Stimulated activated CD4-positive, alpha-beta T cell treated with anti-CD3 and anti-CD28 coated beads, Interleukin-2, amount 100 ng/mL, for 48 hours (primary cell): ENCODE measurements at regions not wholly inside any gene's neighbourhood (a gene's known extent, or its start where the extent isn't known, plus 50 kb on each side); places are given as distances from the start of the nearest gene placed in this dataset.

Experiments used
- DNase-seq, 2 donors: peaks; one replicate each; pipeline ENCODE4 v3.0.0-alpha.2; 2020

DNA sequence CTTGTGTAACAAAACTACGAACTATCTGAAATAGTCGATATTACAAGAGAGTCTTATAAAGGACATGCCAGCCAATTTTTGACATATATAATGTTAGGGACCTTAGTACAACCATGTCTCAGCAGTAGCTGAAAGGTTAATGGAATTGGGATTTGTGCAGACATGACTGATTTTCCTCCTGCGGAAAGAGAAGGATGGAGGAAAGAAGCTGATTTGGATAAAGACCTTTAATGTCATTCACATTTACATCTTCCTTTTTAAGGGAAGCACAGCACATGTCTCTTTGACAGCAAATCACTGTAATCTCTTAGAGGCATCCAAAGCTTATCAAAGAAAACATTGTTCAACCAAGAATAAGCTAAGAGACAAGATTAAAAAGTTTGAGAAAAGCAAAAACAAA is 1976.2 kb upstream of the IGFBP7 start:
- DNase-seq = no peak

DNA sequence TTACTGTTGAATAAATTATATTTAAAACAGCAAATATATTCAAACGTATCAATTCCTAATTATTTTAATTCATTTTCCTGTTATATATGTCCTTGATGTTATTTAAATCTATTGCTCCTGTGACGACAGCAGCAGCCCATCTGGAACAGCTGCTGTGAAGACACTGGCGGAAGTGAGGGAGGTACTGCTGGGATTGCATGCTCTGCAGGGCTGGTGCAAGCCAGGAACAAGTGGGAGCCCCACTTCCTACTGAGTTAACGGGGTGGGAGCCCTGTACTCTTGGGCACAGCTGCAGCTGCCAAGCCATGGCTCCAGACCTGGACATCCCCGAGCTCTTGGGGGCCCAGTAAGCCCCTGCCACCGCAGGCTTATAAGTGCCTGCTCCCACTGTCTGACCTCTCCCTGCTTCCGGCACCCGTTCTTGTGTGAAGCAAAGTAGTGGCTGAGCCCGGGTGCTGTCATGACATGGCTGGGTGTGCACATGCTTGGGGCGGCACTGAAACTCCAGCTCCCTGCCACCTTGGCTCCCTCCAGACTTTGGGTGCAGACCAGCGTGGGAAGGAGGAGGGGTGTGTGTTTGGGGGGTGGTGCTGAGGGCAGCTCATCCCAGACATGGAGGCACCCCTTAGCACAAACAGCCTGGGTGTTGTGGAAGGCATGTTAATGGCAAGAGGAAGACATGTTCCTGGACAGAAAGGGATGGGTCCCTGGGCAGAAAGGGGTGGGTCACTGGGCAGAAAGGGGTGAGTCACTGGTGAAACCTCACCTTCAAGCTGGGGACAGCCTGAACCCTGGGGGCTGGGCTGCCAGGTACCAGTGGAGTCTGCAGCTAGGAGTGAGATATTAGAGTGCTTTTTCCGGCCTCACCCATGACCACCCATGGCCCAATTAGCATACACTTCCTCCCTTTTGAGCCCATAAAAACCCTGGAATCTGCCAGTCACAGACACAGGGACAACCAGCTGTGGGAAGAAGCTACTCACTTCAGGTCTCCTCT is 1981.3 kb upstream of the IGFBP7 start:
- no peak for DNase-seq

DNA sequence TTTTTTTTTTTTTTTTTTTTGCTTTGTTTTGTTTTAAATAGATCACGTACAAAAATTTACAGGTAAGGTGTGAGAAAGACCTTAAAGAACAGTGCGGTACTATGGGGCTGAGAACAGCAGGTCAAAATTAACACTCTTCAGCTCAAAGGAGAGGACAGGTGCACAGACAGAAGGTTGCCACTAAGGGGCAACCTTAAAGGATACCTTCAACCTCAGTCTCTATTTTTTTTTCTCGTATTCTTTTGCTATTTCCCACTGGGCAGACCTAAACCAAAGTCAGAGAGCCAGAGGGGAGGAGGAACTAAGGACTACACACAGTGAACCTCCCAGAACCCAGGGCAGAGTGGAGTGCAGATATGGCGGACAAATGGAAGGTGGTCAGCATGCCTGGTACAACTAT is 1984.3 kb upstream of the IGFBP7 start:
- DNase-seq = no peak

DNA sequence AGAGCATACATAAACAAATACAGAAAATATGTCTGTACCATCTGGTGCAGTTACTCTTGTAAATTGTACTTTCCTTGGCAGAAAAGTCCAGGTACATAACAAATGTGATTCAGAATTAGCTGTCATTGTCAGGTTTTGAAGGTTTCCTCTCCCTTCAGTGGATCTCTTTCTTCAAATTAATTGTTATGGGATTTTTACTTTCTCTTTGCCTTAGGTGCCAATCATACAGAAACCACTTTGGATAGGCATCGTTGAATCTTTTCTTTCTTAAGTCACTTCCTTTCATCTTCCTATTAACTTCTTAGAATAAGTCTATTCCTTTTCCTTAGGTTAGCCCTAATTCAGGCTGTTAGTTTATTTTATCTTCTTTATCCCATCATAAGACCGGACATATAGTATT is 1992.1 kb upstream of the IGFBP7 start:
- no peak for DNase-seq

DNA sequence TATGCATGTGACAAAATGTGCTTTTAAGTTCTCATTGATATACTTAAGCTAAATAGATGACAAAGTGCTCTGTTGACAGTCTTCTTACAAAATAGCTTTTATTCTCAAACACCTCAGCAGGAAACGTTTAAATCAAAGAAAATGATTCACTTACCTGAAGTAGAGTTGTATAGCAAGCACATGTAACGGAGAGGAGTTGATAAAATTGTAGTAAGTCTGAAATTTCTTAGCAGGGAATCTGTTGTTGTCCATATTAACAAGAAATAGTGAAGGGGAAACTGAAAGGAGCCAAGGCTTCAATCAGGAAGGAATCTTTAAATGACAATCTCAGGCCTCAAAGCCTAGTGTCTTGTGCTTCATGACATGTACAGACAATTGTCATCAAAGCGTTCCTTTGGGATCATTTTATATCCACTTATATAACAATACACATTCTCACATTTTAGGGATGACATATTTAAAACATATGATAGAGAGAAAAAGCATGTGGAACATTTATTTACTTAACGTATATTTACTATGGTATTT is 2010.2 kb upstream of the IGFBP7 start:
- DNase-seq = no peak

DNA sequence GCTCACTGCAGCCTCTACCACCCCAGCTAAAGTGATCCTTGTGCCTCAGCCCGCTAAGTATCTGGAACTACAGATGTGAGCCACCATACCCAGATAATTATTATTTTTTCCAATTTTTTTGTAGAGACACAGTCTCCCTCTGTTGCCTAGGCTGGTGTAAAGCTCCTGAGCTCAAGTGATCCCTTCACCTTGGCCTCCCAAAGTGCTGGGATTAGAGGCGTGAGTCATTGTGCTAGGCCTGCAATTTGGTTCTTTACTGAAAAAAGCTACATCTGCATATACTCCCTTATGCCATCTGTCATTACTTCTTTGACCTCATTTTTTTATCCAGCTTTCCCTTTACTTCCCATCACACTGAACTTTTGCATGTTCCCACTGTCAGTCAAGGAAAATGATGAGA is 2012.4 kb upstream of the IGFBP7 start:
- DNase-seq = no peak

DNA sequence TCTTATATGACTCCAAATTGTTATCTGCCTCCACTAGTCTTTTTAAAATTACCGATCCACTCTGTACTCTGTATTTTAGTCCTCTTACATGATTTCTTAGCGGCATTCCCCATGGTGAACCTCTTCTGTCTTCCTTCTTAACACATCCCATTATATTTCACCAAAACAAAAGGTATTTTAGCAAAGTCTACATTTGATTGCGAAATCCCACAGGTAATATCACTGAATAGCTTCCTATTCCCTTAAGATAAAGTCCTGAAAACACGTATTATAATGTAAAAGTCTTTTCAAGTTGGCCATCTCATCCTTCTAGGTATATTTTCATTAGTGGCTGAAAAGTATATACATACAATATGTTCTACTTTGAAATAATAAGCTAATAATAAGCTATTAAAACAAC is 2016.0 kb upstream of the IGFBP7 start:
- DNase-seq = no peak

DNA sequence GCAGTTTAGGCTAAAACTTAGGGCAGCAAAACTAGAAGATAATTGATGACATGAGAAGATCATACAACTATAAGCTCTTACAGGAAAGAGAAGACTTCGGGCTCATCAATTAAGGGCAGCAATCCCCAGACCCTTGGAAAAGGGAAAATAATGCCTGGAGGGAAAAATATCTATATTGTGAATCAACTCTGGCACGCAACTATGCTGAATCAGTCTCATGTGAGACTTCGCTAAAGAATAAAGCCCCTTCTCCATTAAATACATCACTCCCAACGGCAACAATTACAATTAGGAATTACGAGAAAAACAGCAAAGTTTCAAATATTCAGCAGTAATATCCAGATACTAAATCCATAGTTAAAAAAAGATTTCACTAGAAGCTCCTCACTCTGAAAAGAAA is 2016.8 kb upstream of the IGFBP7 start:
- DNase-seq = no peak

DNA sequence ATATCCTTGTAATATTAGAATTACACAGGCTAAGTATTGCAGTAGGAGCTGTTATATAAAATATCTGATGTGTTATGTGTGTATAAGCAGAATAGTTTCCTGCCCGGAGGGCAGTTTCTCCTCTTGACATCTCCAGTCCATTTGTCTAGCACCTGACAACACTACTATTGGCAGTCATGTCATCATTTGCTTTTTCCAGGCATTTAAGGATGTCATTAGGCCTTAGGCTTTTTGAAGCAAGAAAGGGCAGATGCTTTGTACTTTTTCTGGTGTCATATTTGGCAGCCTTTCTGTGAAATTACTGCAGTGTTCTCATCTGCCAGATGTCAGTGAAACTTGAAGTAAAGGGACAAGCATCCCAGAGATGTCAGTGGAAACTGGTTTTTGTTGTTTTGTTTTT is 2017.6 kb upstream of the IGFBP7 start:
- no peak for DNase-seq

DNA sequence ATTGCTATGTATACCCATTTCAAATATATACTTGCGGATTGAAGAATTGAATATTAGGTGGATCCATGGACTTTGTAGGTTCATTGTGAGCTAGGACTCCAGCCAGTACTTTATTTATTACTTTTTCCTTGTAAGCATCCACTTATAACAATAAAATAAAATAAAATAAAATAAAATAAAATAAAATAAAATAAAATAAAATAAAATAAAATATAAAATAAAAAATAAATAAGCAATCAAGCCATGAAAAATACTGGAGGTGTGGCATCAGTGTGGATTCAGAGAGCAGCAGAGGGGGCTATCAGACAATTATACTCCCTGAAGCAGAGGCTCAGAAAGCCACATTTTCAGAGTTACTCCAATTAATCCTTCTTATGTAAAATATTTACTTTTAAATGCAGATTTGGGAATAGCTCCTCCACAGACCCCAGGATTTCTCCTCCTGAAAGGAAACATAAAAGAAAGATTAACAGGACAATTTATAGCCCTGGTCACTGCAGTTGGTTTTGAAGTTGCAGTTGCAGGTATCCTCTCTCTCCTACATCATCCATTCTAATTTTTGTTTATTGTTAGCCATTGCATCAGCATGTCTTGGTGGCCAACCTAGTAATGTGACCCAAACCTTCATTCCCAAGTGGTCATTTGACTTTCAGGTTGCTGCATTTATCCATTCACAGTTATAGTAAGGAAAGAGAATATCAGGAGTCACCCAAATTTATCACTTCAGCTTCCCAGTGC is 2025.2 kb upstream of the IGFBP7 start:
- no peak for DNase-seq

DNA sequence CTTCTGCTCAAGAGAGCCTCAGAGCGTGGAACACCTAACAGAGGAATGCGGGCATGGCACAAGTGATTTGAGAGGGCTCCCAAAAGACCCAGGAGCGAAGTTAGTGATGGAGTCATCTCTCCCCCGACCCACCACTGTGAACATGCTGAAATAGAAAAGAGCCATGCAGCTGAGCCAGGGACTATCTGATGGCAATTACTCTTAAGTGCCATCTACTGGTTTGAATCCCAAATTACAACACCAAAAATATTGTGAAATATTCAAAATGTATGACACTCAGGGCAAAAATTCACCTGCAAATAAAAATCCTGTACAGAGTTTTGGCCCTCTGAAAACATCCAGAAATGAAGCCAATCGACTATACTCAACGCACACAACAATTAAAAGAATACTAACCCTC is 2038.9 kb upstream of the ADGRL3 start:
- DNase-seq = no peak

DNA sequence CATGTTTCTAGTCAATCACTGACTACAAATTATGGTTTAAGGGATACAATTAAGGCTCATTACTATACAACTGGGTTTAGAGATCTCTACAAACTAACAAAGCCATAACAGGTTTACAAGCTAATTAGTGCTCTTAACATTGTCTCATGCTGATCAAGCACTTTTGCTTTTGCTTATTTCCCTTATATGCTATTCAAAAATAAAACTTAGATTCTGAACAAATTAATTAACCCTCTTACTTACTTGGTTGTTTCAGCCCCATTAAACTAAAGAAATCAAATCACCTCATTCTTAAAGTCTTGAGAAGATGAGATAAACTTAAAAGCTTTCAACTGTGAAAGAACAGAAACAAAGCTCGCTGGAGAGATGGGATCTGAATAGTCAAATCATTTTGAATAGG is 2024.5 kb upstream of the ADGRL3 start:
- no peak for DNase-seq

DNA sequence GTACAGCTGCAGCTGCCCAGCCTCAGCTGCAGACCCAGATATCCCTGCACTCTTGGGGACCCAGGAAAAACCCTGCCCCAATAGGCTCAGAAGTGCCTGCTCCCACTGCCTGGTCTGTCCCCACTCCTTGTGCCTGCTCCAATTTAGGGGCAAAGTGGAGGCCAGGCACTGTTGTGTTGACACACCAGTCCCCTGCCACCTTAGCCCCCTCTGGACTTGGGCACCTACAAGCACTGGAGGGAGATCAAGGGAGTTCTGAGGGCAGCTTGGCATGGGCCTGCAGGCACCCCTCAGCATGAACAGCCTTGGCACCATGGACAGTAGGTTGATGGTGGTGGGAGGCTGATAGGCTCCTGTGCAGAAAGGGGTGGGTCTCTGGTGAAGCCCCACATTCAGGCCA is 2020.8 kb upstream of the ADGRL3 start:
- DNase-seq = no peak

DNA sequence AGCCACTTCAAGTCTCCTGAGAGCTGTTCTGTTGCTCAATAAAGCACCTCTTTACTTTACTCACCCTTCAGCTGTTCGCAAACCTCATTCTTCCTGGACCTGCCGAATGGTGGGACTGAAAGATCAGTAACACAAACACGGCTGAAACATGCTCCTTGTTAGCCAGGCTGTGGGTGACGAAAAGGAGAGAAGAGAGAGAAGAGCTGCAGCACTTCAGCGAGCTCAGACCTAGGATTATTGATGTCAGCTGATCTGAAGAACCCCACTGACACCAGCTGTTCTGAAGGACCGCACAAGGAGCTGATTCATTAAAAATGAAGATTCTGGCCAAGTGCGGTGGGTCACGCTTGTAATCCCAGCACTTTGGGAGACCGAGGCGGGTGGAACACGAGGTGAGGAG is 2020.0 kb upstream of the ADGRL3 start:
- no peak for DNase-seq

DNA sequence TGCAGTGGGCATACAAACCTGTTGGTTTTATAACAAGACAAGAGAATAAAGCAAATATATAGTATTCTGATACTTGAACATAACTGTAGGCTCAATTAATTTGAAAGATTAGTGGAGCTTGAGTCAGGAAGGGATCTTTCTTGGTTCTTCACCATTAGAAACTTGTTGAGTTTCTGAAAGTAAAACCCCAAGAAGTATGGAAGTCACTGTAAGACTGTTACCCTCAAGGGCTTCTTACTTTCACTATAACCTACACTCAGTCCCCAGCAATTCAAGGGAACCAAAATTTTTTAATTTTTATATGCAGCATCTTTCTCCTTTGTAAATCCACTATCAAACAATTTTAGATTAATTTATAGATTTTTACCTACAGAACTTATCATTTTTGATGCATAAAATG is 2019.2 kb upstream of the ADGRL3 start:
- no peak for DNase-seq

DNA sequence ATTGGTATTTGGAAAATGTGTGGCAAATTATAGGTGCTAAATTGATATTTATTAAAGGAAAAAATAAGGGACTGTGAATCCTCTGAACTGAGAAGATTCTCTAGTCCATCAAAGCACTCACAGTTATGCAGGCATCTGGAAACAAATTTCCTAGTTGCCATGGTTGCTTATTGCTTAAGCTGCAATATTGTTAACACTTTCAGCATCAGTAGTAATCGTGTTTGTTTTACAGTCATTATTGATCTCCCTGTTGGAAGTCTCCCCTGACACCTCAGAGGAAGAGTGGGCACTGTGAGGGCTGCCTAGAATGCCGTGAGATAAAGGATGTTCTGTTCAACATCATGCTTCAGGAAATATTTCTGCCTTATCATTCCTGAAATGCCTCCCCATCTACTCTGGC is 2004.3 kb upstream of the ADGRL3 start:
- DNase-seq = no peak

DNA sequence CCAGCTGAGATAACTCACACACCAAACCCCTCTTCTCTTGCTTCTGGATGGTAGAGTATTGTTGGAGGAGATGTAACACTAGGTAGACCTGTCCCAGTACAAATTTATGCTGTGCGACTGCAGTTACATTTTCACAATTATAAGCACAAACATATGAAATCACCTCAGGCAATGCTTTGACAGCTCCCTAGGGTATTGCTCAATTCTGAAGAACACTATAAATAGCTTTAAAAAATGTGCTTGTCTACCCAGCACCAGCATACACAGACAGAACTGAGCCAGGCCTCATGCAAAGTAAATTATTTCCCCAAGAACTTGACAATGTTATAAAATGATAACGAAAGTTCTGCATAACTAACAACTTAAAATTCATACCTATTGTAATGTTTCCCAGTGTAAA is 1999.1 kb upstream of the ADGRL3 start:
- no peak for DNase-seq

DNA sequence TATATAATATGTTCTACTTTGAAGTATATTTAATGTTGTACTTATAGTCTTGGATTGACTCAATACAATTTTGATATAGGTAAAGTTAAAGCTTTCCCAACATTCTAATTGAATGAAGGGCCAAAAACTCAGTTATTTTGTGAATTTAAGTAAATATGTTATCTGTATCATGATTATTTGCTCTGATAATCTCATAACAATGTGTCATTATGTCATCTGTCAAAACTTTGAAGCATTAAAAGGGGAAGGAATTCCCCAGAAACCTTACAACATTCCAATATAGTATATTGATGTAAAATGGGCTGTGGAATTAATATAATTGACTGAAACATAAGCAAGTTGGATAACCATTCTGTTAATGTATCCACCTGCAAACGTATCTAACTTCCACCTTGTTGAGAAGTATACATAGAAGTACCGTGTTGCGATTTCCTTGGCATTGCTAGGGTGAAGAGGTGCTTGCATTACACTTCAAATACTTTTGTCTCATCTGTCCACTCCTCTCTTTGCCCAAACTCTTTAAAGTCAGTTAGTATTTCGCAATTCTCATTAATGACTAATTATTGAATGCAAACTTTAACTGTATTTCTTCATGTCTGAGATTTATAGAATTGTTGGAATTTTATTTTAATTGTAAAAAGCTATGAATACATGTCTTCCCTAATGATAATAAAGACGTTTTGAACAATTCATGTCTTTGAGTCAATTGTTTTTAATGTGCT is 1982.1 kb upstream of the ADGRL3 start:
- no peak for DNase-seq

DNA sequence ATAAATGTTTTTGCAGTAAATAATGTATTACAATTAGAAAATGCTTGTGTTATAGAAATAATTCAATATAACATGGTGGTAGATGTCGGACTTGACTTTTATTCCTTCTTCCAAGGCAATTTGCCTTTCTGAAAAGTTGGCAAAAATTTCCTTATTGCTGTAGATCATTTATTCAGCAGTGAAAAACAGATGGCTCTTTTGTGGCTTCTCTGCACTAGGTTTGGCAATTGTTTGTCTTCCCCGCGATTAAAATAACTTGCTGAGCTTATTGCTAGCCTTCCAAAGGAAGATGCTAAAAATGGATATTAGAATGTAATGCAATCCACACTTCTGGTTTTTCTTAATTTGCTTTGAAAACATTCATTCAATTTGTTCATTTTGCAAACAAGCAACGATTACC is 1977.9 kb upstream of the ADGRL3 start:
- DNase-seq = no peak

DNA sequence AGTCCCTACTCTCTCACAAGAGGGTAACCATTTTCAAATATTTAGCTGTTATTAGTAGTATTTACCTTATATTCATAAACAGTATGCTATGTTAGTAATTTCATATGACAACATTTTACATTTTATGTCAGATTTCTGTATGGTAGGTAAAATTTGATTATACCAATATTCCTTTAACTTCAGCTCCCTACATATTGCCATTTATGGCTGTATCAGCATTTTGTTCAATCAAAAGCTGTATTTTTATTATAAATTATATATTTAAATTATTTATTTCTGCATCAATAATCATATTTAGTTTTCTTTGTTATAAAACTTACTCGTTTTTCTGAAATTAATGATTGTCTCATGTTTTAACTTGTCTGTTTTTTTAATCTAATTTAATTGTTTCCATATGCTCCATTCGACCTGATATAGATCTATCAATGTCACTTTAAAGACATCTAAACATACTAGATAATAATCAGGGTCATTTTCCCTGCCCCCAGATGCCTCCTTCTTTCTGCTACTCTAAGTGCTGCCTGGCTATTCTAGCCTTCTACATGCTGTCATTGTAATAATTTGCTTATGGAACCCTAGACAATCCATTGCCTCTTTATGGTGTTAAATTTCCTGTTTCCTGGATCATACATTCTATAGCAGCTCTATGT is 1976.7 kb upstream of the ADGRL3 start:
- no peak for DNase-seq

DNA sequence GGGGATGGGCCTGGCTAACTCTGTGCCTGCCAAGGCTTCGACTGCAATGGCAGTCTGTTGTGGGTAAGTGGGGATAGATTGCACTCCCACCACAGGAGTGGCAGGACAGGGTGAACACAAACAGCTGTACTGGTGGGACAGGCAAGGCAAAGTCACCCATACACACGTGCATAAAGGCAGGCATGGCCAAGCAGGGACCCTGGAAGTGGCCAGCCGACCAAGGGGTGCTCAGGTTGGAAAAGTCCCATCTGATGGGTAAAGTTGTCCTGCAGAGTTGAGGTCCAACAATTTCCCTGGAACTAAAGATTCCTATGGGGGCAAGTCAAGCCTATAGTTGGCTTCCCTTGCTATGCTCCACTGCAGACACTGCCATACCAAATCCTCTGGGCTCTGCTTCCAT is 1961.9 kb upstream of the ADGRL3 start:
- DNase-seq = no peak

DNA sequence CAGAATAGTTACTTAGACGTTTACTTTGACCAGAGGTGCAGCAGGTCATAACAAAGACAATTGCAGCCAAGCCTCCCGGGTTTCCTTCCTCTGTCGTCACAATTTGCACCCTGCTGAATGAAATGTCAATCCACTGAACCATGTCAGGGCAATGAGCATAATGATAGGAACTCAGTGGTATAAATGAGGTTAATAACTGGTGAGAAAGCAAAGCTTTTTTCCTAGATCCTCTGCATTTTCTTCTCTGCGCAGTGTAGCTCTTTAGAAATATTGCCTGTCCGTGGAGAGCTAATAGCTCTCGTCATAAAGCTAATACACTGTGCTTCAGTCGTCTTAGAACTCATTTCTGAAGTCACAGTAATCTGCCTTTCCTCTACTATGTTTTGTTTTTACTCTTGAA is 1960.1 kb upstream of the ADGRL3 start:
- no peak for DNase-seq

DNA sequence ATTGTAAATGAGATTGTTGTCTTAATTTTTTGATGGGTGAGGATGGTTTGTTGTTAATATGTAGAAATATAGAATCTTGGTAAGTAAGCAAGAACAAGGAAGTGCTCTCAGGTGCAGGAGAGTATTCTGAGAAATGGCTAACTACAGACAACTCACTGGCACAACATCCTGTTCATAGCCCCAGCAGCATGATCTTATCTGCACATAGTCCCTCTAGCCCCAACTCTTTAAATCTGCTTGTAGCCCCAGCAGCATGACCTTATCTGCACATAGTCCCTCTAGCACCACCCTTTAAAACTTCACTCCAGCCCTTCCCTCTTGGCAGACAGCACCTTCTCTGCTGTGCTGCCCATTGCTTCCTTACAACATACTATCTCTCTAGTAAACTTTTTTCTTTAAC is 1957.1 kb upstream of the ADGRL3 start:
- DNase-seq = no peak
